GM18867 (cell line): ENCODE measurements at regions not wholly inside any gene's neighbourhood (a gene's known extent, or its start where the extent isn't known, plus 50 kb on each side); places are given as distances from the start of the nearest gene placed in this dataset.
"Not testable (repeated sequence)": the region's sequence is repeated elsewhere in the genome, so short reads cannot be mapped to it uniquely, and the experiment has no call there.

ENCODE experiments used
- ATAC-seq: cut with Tn5 transposase; IDR thresholded peaks from one replicate; pipeline ENCODE4 v1.9.1; 2021; ENCODE audit warnings: mild to moderate bottlenecking, moderate library complexity; ENCODE audit not compliant: unreplicated experiment

GRCh38 chr2:87593784-87594610, 153.9 kb upstream of the PLGLB2 start:
- not testable (repeated sequence) for ATAC-seq

GRCh38 chr2:87594611-87594992, 153.3 kb upstream of the PLGLB2 start:
- not testable (repeated sequence) for ATAC-seq

DNA sequence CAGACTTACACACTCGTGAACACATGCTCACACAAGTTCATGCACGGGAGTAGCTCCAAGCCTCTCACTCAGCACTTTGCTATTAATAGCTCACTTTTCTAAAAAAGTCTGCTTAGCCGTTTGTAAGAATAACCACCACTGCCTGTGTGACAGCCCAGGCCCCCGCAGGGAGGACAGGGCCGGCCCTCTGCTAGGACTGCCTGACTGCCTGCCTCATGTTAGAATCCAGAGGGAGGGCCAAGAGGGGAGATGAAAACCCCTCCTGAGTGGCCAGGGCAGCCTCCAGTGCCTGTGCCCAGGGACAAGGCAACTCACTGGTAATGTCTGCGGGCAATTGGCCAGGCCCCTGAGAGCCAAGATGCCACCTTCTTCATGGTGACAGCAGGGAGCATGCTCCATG, 152.9 kb upstream of the PLGLB2 start:
- not testable (repeated sequence) for ATAC-seq

GRCh38 chr2:87600961-87601360, 146.9 kb upstream of the PLGLB2 start:
- not testable (repeated sequence) for ATAC-seq

- ATAC-seq = not testable (repeated sequence)
These were observed 145.8 kb upstream of the PLGLB2 start for GRCh38 chr2:87602118-87602517.

- ATAC-seq = not testable (repeated sequence)
These were observed 145.2 kb upstream of the PLGLB2 start for GRCh38 chr2:87602728-87603127.

DNA sequence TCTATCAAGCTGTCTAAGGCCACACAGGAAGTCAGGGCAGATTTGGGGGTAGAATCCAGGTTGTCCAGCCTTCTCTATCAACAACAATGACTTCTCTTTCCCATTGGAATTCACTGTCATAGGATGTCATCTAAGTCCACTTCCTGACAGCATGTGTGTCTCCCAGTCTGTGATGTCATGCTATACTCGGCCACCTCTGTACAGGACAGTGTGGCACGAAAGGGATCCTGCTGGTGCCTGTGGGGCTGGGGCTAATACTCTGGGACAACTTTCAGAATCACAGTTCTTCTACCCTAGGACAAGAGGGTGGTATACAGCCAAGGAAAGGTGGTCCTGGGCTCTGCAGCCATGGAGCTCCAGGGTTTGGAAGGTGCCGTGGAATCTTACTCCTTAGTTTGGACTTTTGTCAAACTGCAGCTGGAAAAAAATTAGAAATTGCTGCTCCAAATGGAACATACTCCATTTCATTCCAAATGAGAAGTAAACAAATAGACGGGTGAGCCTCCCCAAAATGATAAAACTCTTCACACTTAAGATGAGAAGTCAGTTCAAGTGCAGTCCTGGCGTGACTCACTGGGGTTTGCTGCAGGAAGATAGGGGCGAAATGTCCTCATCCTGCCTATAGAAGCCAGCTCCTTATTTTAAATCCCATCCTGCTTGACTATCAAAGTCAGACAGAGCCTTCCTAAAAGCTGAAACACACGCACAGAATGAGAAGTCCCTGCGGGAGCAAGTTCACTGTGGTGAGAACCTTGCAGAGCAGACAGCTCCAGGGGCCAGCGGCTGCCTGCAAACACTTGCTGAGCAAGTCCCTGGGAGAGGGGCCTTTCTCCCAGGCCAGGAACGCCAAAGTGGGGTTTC, 144.2 kb upstream of the PLGLB2 start:
- not testable (repeated sequence) for ATAC-seq

DNA sequence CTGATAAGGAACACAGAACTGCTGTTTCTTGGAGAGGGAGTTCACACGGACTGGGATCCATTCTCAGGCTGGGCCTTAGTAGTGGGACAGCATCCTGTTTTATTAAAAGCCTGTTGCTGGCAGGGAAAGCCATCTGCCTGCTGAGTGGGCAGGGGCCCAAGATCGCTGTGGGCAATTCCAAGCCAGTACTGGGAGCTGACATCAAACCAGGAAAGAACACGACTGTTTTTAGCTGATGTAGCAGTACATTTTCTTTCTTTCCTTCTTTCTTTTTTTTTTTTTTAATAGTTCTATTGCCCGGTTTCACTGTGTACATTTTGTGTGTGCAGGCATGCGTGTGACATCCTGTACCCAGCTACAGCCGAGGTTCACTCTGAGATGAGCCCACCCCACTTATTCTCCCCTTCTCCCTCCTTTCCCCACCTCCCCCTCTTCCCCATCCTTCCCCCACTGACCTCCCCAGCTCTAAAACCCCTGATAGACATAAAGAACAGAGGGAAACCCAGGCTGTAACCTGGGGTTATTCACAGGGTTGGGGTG, 143.5 kb upstream of the PLGLB2 start:
- not testable (repeated sequence) for ATAC-seq

DNA sequence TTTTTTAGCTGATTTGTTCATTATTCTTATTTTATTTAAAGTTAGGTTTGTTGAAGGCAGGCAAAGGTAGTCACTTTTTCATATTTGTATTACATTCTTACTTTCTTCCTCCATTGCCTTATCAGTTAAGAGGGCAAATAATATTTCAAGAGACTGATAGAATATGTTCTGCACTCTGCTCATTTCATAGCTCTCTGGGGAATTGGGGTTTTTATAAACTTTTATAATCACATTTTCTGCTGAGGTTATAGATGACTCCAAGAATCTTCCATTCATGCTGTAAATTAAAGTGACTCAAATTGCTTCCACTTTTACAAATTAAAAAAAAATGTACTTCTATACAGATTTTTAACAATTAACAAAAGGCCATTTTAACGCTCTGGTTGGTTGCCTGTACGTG, 142.9 kb upstream of the PLGLB2 start:
- ATAC-seq = not testable (repeated sequence)

DNA sequence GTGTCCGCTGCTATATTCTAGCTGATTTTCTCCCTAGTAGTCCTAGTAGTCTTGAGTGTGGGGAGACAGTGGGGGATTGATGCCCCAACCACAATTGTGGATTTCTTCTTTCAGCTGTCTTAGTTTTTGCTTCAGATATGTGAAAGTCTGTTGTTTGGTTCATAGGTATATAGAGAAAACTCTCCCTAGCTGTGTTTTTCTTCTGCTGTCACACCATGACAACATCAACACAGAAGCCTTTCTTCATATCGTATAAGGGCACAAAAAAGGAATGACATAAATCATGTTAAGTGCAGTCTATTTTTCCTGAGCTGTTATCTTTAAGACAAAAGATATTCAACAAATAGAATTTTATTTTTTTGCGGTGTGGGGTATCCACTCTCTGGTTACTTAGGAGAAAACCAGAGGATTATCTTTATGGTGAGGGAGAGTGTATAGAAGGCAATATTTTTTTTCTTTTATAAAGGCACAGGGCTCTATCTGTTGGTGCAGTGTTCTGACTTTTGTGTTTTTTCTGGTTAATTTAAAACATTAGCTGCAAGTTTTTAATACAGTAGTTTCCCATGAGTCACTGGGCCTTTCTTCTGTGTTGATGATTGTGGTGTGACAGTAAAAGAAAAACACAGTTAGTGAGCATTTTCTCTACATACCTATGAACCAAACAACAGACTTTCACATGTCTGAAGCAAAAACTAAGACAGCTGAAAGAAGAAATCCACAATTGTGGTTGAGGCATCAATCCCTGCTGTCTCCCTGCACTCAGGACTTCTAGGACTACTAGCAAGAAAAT, 139.3 kb upstream of the PLGLB2 start:
- not testable (repeated sequence) for ATAC-seq

DNA sequence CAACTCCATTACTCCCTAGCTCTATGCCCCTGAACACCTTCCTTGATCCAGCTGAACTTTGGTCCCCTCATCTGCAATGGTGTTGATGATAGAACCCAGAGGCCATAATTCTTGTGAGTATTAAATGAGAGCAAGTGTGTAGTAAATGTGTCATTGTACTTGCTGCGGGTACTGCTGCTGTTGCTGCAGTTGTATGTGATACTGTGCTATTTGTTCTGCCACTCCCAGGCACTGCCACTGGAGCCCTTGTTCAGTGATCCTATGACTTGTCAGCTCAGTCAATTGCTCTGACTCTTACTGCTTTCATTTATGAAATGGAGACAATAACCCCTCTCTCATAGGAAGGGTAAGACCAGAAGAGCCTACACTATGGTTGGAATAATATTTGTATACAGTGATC, 136.9 kb upstream of the PLGLB2 start:
- ATAC-seq = not testable (repeated sequence)

DNA sequence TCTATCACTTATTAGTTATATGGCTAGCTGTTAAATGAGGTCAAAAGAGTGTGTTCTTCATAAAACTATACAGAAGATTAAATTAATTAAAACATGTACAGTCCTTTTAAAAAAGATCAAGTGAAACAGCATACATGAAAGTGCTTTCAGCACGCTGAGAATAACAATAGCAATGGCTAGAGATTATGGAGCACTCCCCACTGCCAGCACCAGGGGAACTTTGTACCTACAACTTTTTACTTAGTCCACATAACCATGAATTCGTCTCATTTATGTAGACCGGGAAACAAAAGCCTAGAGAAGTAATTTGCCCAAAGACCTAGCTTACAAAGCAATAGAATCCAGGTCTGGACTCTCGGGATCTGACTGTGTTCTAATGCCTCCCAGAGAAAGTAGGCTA, 136.5 kb upstream of the PLGLB2 start:
- not testable (repeated sequence) for ATAC-seq

- not testable (repeated sequence) for ATAC-seq
These were observed 135.9 kb upstream of the PLGLB2 start for GRCh38 chr2:87611956-87612355.

GRCh38 chr2:87614829-87615434, 133.0 kb upstream of the PLGLB2 start:
- ATAC-seq = not testable (repeated sequence)

GRCh38 chr2:87619121-87619520, 128.8 kb upstream of the PLGLB2 start:
- ATAC-seq = not testable (repeated sequence)

DNA sequence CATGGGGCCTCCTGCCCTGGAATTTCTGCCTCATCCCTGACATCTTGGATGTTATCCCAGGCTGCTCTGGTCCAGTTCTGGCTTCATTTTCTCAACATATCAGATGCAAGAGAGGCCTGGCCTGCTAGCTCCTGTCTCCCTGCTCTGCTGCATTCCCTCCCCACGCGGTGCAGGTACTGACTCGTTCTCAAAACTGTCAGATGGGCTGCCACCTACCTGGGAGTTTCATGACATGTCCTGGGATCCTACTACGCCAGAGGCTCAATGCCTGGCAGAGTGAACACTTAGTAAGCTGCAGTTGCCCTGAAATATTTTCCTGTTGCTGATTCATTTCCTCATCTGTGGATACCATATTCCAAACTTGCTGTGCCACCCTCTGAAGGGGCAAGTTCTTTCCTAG, 126.7 kb upstream of the PLGLB2 start:
- not testable (repeated sequence) for ATAC-seq

DNA sequence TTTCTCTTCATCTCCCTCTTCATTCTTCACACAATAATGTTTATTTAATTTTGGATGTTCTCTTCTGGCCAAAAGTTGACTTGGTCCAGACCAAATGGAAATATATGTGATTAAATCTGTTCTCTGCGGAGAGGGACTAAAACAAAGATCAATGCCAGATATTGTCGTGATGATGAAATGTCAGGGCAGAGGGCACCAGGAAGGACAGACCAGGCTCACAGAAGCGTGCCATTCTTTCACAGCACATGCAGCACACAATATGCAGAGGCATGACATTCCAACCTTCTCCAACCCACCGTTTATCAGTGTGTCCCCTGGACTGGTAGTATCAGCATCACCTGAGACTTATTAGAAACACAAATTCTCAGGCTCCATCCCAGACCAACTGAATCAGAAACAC, 125.2 kb upstream of the PLGLB2 start:
- ATAC-seq = not testable (repeated sequence)

GRCh38 chr2:87629491-87630458, 118.1 kb upstream of the PLGLB2 start:
- not testable (repeated sequence) for ATAC-seq

GRCh38 chr2:87630892-87631291, 117.0 kb upstream of the PLGLB2 start:
- ATAC-seq = peak; percentile 37
